Hepatic stellate cell (primary cell): ENCODE measurements at regions not wholly inside any gene's neighbourhood (a gene's known extent, or its start where the extent isn't known, plus 50 kb on each side); places are given as distances from the start of the nearest gene placed in this dataset.

ENCODE experiments used
- DNase-seq: peaks from one replicate; pipeline ENCODE4 v3.0.0; 2011; ENCODE audit warnings: low spot score

DNA sequence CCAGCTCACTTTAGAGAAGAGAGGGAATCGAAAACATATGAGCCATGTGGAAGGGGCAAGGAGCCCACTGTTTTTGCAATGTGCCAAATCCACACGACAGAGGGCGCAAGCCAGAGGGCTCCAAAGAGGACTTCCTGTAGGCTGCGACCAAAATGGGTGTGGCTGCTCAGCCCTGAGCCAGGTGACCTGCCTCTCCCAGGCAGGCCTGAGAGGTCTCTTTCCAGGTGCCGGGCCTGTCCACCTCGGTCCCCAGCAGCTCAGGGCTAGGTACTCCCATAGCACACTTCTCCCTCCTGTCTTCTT is 153.8 kb downstream of the TTC32 start:
- no peak for DNase-seq

DNA sequence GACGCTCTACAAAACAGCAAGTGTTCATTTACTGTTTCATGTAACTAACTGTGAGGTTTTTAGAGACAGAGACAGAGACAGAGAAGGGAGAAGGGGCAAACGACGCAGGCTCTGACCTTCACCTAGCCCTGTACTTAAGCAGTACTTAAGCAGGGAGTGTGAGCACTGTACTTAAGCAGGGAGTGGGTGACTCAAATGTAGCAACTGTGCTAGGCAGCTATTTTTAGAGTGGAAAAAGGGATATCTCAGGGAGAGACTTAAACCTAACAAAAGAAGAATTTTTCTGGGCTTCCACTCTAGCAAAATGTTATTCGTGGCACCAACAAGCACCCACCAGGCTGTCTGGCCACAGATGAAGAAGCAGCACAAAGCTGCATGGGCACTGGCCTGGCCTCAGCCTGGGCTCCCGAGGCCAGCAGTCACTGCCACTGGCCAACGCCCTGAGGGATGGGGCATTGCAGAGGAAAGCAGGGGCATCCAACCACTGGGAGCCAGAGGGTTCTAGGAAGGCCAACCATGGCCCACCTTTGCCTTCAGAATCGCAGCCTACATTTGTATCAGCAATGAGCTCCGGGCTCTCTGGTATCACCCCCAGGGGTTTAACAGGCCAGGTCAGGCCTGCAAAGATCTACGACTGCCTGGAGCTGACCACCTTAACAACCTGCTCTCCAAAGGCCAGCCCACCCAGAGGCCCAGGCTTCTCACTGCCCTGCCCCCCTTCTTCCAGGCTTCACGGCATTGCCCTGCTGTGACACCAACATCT is 154.3 kb downstream of the TTC32 start:
- DNase-seq, result peak; percentile 53

GRCh38 chr2:19746611-19747309 is 155.0 kb downstream of the TTC32 start:
- peak; percentile 39 for DNase-seq

DNA sequence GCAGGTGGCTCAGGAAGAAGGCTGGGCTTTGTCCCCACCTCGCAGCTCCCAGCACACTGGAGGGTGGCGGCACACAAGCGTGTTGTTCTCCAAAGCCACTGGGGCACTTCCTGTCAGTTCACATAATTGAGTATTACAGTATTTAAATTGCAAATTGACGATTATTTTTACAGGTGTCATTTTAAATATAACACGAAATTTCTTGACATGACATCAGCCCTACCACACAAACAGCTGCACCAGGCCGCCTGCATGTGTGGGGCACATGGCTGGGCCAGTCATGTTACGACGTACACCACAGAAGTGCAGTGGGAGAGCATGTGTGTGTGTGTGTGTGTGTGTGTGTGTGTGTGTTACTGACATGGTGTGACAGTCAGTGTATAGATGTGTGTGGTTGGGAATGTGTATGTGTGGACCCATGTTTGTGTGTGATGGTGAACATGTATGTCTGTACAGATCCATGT is 155.6 kb downstream of the TTC32 start:
- no peak for DNase-seq

DNA sequence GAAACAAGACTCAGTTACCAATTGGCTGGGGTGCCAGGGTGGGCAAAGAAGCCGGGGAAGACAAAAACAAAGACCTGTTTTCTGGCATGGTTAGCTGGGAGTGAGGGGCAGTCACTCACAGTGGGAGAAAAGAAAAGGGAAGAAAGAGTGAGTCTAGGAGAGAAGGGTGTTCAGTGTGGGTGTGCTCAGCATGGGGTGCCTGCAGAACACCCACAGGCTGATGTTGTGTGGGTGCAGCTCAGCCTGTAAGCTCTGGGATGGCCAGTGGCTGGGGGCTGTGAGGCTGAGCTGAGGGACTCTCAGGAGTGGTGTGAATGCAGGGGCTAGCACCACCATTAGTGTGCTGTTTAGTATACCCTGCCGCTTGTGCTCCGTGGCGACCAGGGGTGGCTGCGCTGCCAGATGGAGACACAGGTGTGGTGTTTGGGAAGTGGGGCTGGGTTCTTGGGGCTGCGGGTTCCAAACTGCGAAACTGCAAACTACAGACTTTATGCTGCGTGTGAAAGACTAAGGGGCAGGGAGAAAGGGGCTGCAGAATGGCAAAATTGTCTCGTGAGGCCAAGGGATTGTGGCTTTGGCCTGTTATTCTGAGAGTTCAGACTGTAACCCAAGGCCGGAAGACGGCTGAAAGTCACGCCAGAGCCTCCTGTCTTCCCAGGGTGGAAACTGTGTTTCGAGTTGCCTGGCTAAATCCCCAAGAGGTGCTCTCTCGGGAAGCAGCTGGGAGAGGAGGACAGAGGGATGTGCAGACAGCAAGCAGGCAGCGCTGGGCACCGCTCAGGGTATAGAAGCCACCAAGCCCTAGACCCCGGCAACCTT is 156.3 kb downstream of the TTC32 start:
- DNase-seq, result no peak

DNA sequence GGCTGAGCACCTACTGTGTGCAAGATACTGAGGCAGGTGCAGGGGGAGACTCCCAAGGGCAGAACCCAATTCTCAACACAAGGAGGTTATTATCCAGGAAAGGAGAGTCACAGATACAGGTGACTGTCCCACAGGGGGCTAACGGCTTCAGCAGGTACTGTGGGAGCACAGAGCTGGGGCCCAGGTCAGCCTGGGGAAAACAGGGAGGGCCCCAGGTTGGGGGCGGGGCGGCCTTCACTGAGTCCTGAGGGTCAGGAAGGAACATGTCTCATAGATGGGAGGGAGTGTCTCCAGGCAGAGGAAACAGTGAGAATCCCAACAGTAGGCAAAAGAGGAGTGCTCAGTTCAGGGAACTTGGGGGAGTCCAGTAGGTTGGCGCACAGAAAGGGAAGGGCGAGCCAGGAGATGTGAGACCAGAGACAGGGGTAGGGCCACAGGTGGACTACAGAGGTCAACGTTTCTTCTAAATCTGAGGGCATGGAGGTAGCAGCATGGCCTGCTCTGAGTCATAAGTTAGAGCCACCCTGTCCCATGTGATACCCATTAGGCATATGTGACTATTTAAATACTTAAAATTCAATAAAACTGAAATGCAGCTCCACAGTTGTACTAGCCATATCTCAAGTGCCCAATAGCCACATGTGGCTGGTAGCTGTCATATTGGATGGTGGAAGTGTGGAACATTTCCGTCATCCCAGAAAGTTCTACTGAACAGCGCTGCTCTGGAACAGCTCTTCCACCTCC is 157.2 kb downstream of the TTC32 start:
- no peak for DNase-seq

- no peak for DNase-seq
These were observed 158.1 kb downstream of the TTC32 start for GRCh38 chr2:19743641-19744040.

- DNase-seq, result no peak
These were observed 158.9 kb downstream of the TTC32 start for GRCh38 chr2:19742872-19743271.

DNA sequence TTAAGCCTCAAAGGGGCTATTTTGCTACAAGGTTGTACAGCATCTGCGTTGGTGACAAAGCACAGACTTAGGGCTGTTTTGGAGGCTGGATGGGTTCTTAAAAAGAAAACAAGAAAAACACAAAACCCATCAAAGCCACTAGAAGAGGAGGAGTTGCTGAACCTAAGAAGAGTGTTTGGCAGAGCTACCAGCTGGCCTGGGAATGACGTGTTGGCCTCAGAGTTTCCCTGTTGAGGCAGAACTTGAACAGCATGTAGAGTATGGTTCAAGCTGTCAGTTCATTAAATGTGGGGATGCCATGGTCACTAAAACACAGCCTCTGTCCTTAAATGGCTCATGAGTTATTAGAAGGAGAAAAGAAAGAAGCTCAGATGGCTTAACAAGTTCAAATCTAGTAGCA is 162.5 kb downstream of the TTC32 start:
- DNase-seq, result no peak

DNA sequence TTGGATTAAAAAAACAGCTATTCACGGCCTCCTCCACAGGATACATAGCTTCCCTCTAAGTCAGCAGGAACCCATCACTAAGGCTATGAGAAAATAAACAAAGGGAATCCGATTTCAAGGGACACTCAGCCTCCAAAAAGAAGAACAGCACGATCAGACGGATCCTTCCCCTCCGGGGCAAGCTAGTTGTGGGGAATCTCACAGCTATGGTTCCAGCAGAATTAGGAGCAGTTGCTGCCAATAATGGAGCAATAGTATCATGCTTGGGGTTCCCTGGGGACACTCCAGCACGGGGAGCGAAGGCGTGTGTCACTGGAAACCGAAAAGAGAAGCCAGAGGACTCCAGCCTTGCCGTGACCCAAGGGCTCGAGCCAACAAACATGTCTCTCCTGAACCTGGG is 163.1 kb downstream of the TTC32 start:
- DNase-seq, result peak; percentile 74

- DNase-seq, result no peak
These were observed 165.5 kb downstream of the TTC32 start for GRCh38 chr2:19736191-19736831.

DNA sequence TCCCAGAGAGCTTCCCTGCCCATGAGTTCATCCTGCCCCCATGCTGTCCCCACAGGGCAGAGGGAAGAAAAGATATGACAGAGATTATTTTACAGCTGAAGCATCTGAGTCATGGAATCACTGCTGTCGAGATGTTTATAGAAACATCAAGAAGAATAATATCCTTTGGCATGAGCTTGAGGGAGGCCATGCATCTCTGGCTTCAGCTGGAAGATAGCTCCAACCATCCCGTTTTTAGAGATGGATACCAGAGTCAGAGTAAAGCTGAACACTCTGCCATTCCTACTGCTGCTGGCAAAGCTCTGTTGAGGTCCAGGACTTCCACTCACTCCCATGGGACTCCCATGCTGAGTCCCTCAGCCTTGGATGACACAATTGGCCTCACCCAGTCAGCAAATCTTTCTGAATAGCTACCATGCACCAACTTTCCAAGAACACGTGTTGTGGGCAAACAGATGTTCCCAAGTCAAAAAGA is 167.8 kb downstream of the TTC32 start:
- DNase-seq, result peak; percentile 77

GRCh38 chr2:19733390-19733789 is 168.4 kb downstream of the TTC32 start:
- no peak for DNase-seq

DNA sequence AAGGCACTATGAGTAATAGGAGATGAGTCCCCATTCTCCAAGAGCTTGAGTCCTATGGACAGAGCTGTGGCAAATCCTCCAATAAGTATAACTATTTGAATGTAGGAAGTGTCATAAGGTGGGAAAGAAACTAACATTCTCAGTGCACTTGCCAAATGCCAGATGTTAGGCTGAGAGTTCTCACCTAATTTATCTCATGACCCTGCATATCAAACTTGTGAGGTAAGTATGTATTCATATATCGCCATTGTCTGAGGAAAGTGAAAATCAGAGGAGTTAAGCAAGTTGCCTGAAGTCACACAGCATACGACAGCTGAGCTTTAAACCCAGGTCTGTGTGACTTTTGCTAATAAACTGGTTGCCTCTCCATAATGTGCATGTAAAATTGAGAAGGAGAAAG is 169.5 kb downstream of the TTC32 start:
- no peak for DNase-seq

DNA sequence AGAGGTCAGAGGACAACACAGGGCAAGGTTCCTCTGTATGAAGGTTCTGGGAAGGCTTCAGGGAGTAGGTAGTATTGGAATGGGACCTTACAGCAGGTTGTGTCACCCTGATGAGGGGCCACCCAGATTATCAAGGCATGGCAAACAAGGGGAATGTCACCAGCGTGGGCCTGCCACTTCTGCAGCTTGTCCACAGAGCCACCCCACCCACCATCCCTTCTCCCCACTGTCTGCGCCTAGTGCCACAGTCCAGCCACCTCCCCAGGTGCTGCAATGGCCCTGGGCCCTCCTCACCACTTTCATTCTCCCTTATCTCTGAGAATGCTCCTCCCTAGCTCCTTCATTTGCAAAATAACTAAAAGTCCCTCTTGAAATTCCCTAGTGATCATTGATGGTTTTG is 170.3 kb downstream of the TTC32 start:
- no peak for DNase-seq

DNA sequence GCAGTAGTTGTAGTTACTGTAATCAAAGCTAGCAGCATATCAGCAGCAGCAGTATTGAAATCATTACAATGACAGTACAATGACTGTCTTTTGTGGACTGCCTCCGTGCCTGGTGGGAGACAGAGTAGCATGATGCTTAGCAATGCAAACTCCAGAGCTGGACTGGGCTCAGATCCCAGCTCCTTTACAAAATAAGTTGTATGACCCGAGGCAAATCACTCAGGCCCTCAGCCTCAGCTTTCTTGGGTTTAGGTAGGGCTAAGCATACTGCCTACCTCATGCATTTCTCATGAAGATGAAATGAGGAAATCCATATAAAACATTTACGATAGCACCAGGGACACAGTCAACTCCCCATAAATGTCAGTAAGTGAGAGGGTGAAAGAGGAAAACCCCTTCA is 170.7 kb downstream of the TTC32 start:
- DNase-seq, result no peak

GRCh38 chr2:19728125-19728524 is 173.7 kb downstream of the TTC32 start:
- DNase-seq, result no peak

GRCh38 chr2:19725392-19725791 is 176.4 kb downstream of the TTC32 start:
- DNase-seq, result no peak

- no peak for DNase-seq
These were observed 178.8 kb downstream of the TTC32 start for GRCh38 chr2:19723021-19723420.

DNA sequence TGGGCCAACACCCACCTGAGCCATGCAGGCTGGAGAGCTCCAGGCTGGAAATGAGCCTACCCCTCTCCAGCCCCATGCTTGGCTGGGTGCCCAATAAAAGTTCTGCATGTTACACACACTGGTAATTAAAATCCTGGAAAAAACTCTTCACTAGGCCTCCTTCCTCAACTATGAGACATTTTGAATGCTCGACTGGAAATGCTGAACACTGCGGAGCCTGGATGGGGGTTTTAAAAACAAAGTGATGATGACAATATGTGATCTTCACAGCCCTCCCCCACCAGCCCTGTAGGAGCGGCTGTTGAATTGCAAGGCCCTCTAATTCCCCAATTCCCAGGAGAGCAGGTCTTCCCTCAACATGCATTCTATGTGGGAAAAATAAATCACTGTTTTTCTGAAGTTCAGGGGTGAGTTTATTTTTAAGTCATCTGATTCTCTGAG is 179.2 kb downstream of the TTC32 start:
- DNase-seq, result peak; percentile 60

DNA sequence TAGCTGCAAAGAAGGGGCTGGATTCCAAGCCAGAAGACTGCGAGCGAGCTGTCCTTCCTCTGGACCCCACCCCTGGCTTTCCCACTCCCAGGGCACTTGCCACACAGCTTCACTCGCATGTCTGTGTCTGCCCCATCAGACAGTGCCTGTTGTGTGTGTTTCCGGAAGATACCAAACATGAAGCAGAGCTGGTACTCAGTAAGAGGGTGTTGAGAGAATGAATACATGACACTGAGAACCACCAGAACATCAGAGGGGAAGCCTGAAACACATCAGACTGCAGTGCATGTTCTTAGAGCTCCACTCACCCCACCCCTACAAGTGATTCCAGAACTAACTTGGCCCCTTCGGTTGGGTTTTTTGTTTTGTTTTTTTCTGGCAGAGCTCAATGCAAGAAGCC is 181.5 kb downstream of the TTC32 start:
- no peak for DNase-seq

GRCh38 chr2:19719540-19719939 is 182.2 kb downstream of the TTC32 start:
- DNase-seq, result no peak
